SU-DHL-6 (cell line): ENCODE measurements at regions not wholly inside any gene's neighbourhood (a gene's known extent, or its start where the extent isn't known, plus 50 kb on each side); places are given as distances from the start of the nearest gene placed in this dataset.

Experiments used
- EZH2phosphoT487 ChIP-seq: fragments of 200-600 bp; sonication (generic), shearing (Covaris generic); conservative IDR thresholded peaks from 2 replicates; pipeline ENCODE4 v1.6.1; 2018; ENCODE audit warnings: mild to moderate bottlenecking, antibody characterized with exemption, low read length, moderate library complexity, mixed read lengths
- TF ChIP-seq, protein P1 (sequence below): fragments of 200-600 bp; sonication (generic); IDR thresholded peaks from one replicate; pipeline ENCODE4 v1.5.1; 2017; ENCODE audit warnings: antibody characterized with exemption, mild to moderate bottlenecking, low read length, moderate library complexity; ENCODE audit not compliant: insufficient read depth, poor library complexity, severe bottlenecking

DNA sequence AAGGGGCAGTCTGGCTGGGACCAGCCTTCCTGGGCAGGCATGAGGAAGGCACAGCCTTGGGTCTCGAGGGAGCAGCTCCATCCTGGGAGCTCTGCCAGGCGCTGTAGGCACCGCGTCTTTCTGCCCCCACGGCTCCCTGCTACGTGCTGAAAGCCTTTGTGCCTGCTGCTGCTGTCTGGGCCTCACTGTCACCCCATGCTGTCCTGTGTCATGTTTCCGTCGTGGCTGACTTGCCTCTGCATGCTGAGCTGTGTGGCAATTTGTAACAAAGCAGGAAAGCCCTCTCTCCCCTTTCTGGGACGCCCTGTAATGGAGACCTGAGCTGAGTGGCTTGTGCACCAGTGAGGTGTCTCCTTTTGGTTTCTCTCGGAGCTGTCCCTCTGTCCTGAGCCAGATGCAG, 152.5 kb downstream of the TSN start:
- TF ChIP-seq, protein P1, sequence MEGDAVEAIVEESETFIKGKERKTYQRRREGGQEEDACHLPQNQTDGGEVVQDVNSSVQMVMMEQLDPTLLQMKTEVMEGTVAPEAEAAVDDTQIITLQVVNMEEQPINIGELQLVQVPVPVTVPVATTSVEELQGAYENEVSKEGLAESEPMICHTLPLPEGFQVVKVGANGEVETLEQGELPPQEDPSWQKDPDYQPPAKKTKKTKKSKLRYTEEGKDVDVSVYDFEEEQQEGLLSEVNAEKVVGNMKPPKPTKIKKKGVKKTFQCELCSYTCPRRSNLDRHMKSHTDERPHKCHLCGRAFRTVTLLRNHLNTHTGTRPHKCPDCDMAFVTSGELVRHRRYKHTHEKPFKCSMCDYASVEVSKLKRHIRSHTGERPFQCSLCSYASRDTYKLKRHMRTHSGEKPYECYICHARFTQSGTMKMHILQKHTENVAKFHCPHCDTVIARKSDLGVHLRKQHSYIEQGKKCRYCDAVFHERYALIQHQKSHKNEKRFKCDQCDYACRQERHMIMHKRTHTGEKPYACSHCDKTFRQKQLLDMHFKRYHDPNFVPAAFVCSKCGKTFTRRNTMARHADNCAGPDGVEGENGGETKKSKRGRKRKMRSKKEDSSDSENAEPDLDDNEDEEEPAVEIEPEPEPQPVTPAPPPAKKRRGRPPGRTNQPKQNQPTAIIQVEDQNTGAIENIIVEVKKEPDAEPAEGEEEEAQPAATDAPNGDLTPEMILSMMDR = no peak
- no peak for TF ChIP-seq EZH2phosphoT487
